HEK293 (cell line): ENCODE measurements at regions not wholly inside any gene's neighbourhood (a gene's known extent, or its start where the extent isn't known, plus 50 kb on each side); places are given as distances from the start of the nearest gene placed in this dataset.
A peak's percentile ranks its signal among the peaks of the same experiment; 100 is the strongest.
"Not testable (repeated sequence)": the region's sequence is repeated elsewhere in the genome, so short reads cannot be mapped to it uniquely, and the experiment has no call there.

Experiments
- CTCF ChIA-PET: fragments of 350-600 bp; formaldehyde crosslinking; extraction: SDS; loops from one replicate; lab custom pipeline; 2021; ENCODE audit warnings: antibody characterized with exemption; lab: Yijun Ruan, JAX
- POLR2A ChIA-PET: fragments of 300-600 bp; formaldehyde crosslinking; extraction: SDS; loops from one replicate; lab custom pipeline; 2020; ENCODE audit warnings: antibody characterized with exemption, inconsistent platforms; lab: Yijun Ruan, JAX
- H3K27ac ChIP-seq: fragments of 200-500 bp; sonication (Bioruptor generic); 2 replicates; pipeline ENCODE4 v1.5.1; 2014; ENCODE audit warnings: low read depth, low read length, control low read depth, inconsistent platforms; ENCODE audit errors: extremely low read depth
- H3K36me3 ChIP-seq, 2 experiments: fragments of 200-500 bp in 1 of 2; sonication (Bioruptor generic) in 1 of 2; 1 replicate in 1 of 2; 2 replicates in 1 of 2; pipeline ENCODE4 v1.5.1; 2014 to 2017; ENCODE audit warnings: inconsistent platforms in 2 of 2, low read length in 2 of 2; ENCODE audit not compliant: control insufficient read depth in 2 of 2, insufficient read depth in 1 of 2
- H3K4me1 ChIP-seq: fragments of 200-500 bp; sonication (Bioruptor generic); 2 replicates; pipeline ENCODE4 v1.5.1; 2014; ENCODE audit warnings: mild to moderate bottlenecking, low read length, inconsistent platforms; ENCODE audit not compliant: control insufficient read depth, insufficient read depth
- H3K4me3 ChIP-seq: 2 replicates; pipeline ENCODE4 v1.5.1; 2011; ENCODE audit warnings: low read depth, mild to moderate bottlenecking, control low read depth, low read length, moderate library complexity
- H3K9me3 ChIP-seq: fragments of 200-500 bp; sonication (Bioruptor generic); 2 replicates; pipeline ENCODE4 v1.5.1; 2014; ENCODE audit warnings: low read depth, low read length, inconsistent platforms; ENCODE audit not compliant: control insufficient read depth, insufficient read depth
- FEZF1 ChIP-seq: fragments of 450-650 bp; formaldehyde crosslinking; IDR thresholded peaks from 2 replicates; pipeline ENCODE4 v1.5.1; 2016; ENCODE audit warnings: missing biosample characterization, missing genetic modification characterization
- GLI4 ChIP-seq: fragments of 450-650 bp; formaldehyde crosslinking; IDR thresholded peaks from 2 replicates; pipeline ENCODE4 v1.5.1; 2016; ENCODE audit warnings: missing biosample characterization, missing genetic modification characterization
- KLF16 ChIP-seq: fragments of 450-650 bp; formaldehyde crosslinking; IDR thresholded peaks from 2 replicates; pipeline ENCODE4 v1.5.1; 2017; ENCODE audit warnings: missing biosample characterization, missing genetic modification characterization
- KLF9 ChIP-seq: fragments of 450-650 bp; formaldehyde crosslinking; IDR thresholded peaks from 2 replicates; pipeline ENCODE4 v1.5.1; 2016; ENCODE audit warnings: missing biosample characterization, missing genetic modification characterization, low read depth
- MYNN ChIP-seq: fragments of 450-650 bp; formaldehyde crosslinking; IDR thresholded peaks from 2 replicates; pipeline ENCODE4 v1.5.1; 2016; ENCODE audit warnings: missing biosample characterization, missing genetic modification characterization, borderline replicate concordance
- MZF1 ChIP-seq: fragments of 450-650 bp; formaldehyde crosslinking; IDR thresholded peaks from 2 replicates; pipeline ENCODE4 v1.5.1; 2017; ENCODE audit warnings: missing biosample characterization, missing genetic modification characterization, borderline replicate concordance
- ZBTB10 ChIP-seq: fragments of 450-650 bp; formaldehyde crosslinking; IDR thresholded peaks from 2 replicates; pipeline ENCODE4 v1.5.1; 2016; ENCODE audit warnings: missing biosample characterization, missing genetic modification characterization
- ZNF121 ChIP-seq: fragments of 450-650 bp; formaldehyde crosslinking; IDR thresholded peaks from 2 replicates; pipeline ENCODE4 v1.5.1; 2016; ENCODE audit warnings: missing biosample characterization, missing genetic modification characterization
- ZNF146 ChIP-seq: fragments of 450-650 bp; formaldehyde crosslinking; IDR thresholded peaks from 2 replicates; pipeline ENCODE4 v1.5.1; 2016; ENCODE audit warnings: missing biosample characterization, missing genetic modification characterization
- ZNF274 ChIP-seq, 2 experiments: fragments of 200-500 bp in 1 of 2; fragments of 450-650 bp in 1 of 2; sonication (Bioruptor generic) in 1 of 2; formaldehyde crosslinking in 1 of 2; IDR thresholded peaks; 2 replicates each; pipeline versions ENCODE4 v1.5.1 to v1.6.1; 2014 to 2016; ENCODE audit warnings: borderline replicate concordance in 1 of 2, inconsistent platforms in 1 of 2, low read length in 1 of 2, missing biosample characterization in 1 of 2, missing genetic modification characterization in 1 of 2
- ZNF335 ChIP-seq: fragments of 450-650 bp; formaldehyde crosslinking; conservative IDR thresholded peaks from 2 replicates; pipeline ENCODE4 v1.5.1; 2016; ENCODE audit warnings: missing biosample characterization, missing genetic modification characterization
- ZNF341 ChIP-seq: fragments of 450-650 bp; formaldehyde crosslinking; IDR thresholded peaks from 2 replicates; pipeline ENCODE4; 2016; ENCODE audit warnings: low read depth, missing biosample characterization, missing genetic modification characterization
- ZNF362 ChIP-seq: fragments of 450-650 bp; formaldehyde crosslinking; IDR thresholded peaks from 2 replicates; pipeline ENCODE4 v1.5.1; 2016; ENCODE audit warnings: missing biosample characterization, missing genetic modification characterization
- ZNF423 ChIP-seq: fragments of 450-650 bp; formaldehyde crosslinking; IDR thresholded peaks from 2 replicates; pipeline ENCODE4 v1.5.1; 2016; ENCODE audit warnings: missing biosample characterization, missing genetic modification characterization
- ZNF521 ChIP-seq: fragments of 450-650 bp; formaldehyde crosslinking; IDR thresholded peaks from 2 replicates; pipeline ENCODE4 v1.5.1; 2017; ENCODE audit warnings: missing biosample characterization, mild to moderate bottlenecking, missing genetic modification characterization
- ZNF549 ChIP-seq: fragments of 450-650 bp; IDR thresholded peaks from 2 replicates; pipeline ENCODE4 v1.5.1; 2018; ENCODE audit warnings: missing biosample characterization, missing genetic modification characterization, mild to moderate bottlenecking, inconsistent platforms, moderate library complexity
- ZNF555 ChIP-seq: fragments of 450-650 bp; formaldehyde crosslinking; conservative IDR thresholded peaks from 2 replicates; pipeline ENCODE4 v1.5.1; 2017; ENCODE audit warnings: missing biosample characterization, mild to moderate bottlenecking, missing genetic modification characterization, inconsistent platforms
- ZNF596 ChIP-seq: fragments of 450-650 bp; IDR thresholded peaks from 2 replicates; pipeline ENCODE4 v1.5.0; 2018; ENCODE audit warnings: missing biosample characterization, mild to moderate bottlenecking, missing genetic modification characterization, moderate library complexity
- ZNF621 ChIP-seq: fragments of 450-650 bp; formaldehyde crosslinking; IDR thresholded peaks from 2 replicates; pipeline ENCODE4 v1.5.1; 2017; ENCODE audit warnings: missing biosample characterization, missing genetic modification characterization
- ZNF76 ChIP-seq: fragments of 450-650 bp; formaldehyde crosslinking; IDR thresholded peaks from 2 replicates; pipeline ENCODE4; 2016; ENCODE audit warnings: low read depth, missing biosample characterization, missing genetic modification characterization, borderline replicate concordance
- ZNF837 ChIP-seq: fragments of 450-650 bp; formaldehyde crosslinking; IDR thresholded peaks from 2 replicates; pipeline ENCODE4 v1.5.1; 2016; ENCODE audit warnings: missing biosample characterization, missing genetic modification characterization
- TF ChIP-seq, protein P1 (sequence below): fragments of 450-650 bp; formaldehyde crosslinking; IDR thresholded peaks from 2 replicates; pipeline ENCODE4 v1.5.1; 2016; ENCODE audit warnings: missing biosample characterization, missing genetic modification characterization
- TF ChIP-seq, protein P2 (sequence below): IDR thresholded peaks from 2 replicates; pipeline ENCODE4 v1.6.1; 2011; ENCODE audit warnings: mild to moderate bottlenecking, low read depth, low read length, borderline replicate concordance

DNA sequence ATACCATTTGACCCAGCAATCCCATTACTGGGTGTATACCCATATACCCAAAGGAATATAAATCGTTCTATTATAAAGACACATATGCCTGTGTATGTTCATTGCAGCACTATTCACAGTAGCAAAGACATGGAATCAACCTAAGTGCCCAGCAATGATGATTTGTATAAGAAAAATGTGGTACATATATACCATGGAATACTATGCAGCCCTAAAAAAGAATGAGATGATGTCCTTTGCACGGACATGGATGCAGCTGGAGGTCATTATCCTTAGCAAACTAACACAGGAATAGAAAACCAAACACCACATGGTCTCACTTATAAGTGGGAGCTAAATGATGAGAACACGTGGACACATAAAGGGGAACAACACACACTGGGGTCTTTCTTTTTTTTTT lies 155.0 kb upstream of the CPHXL start:
- POLR2A ChIA-PET = not testable (repeated sequence)
- CTCF ChIA-PET = interaction anchor here (0.7 kb wide), 1 partner anchor 90 kb away, joined by 4 read pairs; no protein-coding TSS in a partner anchor

GRCh38 chr16:75899163-75899562 lies 172.9 kb upstream of the CPHXL start:
- no peak overlapping the region for H3K4me3 ChIP-seq
- ChIA-PET CTCF (interaction anchor here (0.7 kb wide), 1 partner anchor 118 kb away, joined by 3 read pairs; no protein-coding TSS in a partner anchor), POLR2A (no interaction called here)
- no peaks in the 10 kb centered on the region for H3K36me3 ChIP-seq
- H3K27ac ChIP-seq = no peak overlapping the region
- H3K4me1 ChIP-seq = no peaks in the 10 kb centered on the region
- TF ChIP-seq, protein P1, sequence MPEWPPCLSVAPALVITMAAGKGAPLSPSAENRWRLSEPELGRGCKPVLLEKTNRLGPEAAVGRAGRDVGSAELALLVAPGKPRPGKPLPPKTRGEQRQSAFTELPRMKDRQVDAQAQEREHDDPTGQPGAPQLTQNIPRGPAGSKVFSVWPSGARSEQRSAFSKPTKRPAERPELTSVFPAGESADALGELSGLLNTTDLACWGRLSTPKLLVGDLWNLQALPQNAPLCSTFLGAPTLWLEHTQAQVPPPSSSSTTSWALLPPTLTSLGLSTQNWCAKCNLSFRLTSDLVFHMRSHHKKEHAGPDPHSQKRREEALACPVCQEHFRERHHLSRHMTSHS (tag by site-specific recombination) = no peak
- TF ChIP-seq ZNF837 (no peak), ZNF341 (tag by site-specific recombination) (no peak), ZNF549 (tag by site-specific recombination) (no peak)
- TF ChIP-seq, protein P2, sequence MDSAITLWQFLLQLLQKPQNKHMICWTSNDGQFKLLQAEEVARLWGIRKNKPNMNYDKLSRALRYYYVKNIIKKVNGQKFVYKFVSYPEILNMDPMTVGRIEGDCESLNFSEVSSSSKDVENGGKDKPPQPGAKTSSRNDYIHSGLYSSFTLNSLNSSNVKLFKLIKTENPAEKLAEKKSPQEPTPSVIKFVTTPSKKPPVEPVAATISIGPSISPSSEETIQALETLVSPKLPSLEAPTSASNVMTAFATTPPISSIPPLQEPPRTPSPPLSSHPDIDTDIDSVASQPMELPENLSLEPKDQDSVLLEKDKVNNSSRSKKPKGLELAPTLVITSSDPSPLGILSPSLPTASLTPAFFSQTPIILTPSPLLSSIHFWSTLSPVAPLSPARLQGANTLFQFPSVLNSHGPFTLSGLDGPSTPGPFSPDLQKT = no peak
- TF ChIP-seq, all 188 proteins: peak for 0
- H3K9me3 ChIP-seq = no peaks in the 10 kb centered on the region

More for the DNA sequence above, 155.0 kb upstream of the CPHXL start:
- not testable (repeated sequence) for H3K9me3 ChIP-seq, H3K36me3 ChIP-seq, H3K4me3 ChIP-seq, H3K27ac ChIP-seq, H3K4me1 ChIP-seq
- TF ChIP-seq ZNF146 (tag by site-specific recombination) = peak; percentile 26; the same call in 1 of the 2 replicates

- POLR2A ChIA-PET = no interaction called here
- CTCF ChIA-PET = no interaction called here
Observed at GRCh38 chr16:75908331-75909117, 182.2 kb upstream of the CPHXL start.

More at GRCh38 chr16:75908331-75909117, 182.2 kb upstream of the CPHXL start:
- Histone ChIP-seq H3K36me3 (no peaks in the 10 kb centered on the region), H3K4me1 (no peaks in the 10 kb centered on the region), H3K4me3 (no peak overlapping the region), H3K9me3 (no peaks in the 10 kb centered on the region), H3K27ac (no peak overlapping the region)
- TF ChIP-seq ZNF596 (tag by site-specific recombination) (no peak), MZF1 (tag by site-specific recombination) (no peak), ZNF423 (tag by site-specific recombination) (no peak), KLF9 (tag by site-specific recombination) (no peak), FEZF1 (tag by site-specific recombination) (no peak), ZNF362 (tag by site-specific recombination) (no peak), ZNF76 (tag by site-specific recombination) (no peak), ZNF335 (tag by site-specific recombination) (no peak), ZNF621 (tag by site-specific recombination) (no peak), ZNF521 (tag by site-specific recombination) (no peak), KLF16 (tag by site-specific recombination) (no peak), ZNF555 (no peak), MYNN (tag by site-specific recombination) (no peak), ZNF274 (IDR thresholded peaks at IDR 0.05; ENCODE audit: low read length) (no peak), ZNF274 (tag by site-specific recombination; IDR thresholded peaks at IDR 0.05; ENCODE audit: borderline replicate concordance) (no peak), ZNF549 (tag by site-specific recombination) (no peak), GLI4 (tag by site-specific recombination) (no peak), ZBTB10 (tag by site-specific recombination) (no peak), ZNF121 (tag by site-specific recombination) (no peak)
